Activated naive CD4-positive, alpha-beta T cell treated with anti-CD3 and anti-CD28 coated beads, Interleukin-2, amount 10 ng/mL, durations not matched to agents 7 days and 5 days (primary cell): ENCODE measurements at regions not wholly inside any gene's neighbourhood (a gene's known extent, or its start where the extent isn't known, plus 50 kb on each side); places are given as distances from the start of the nearest gene placed in this dataset.

Experiments used
- CTCF ChIA-PET: fragments of 350-600 bp; sonication (Branson Sonifier 250); formaldehyde crosslinking; loops from one replicate; lab custom pipeline; 2021; ENCODE audit warnings: antibody characterized with exemption; lab: Charles Lee
- DNase-seq: peaks from one replicate; pipeline ENCODE4 v3.0.0-alpha.2; 2020
- H3K27ac Mint-ChIP-seq: one replicate; pipeline ENCODE4 v1.8.0; 2021; ENCODE audit warnings: mild to moderate bottlenecking, moderate library complexity, mixed read lengths
- H3K27me3 Mint-ChIP-seq: one replicate; pipeline ENCODE4 v1.8.0; 2021; ENCODE audit warnings: mild to moderate bottlenecking, mixed read lengths
- H3K36me3 Mint-ChIP-seq: one replicate; pipeline ENCODE4 v1.8.0; 2021; ENCODE audit warnings: mixed read lengths
- H3K4me1 Mint-ChIP-seq: one replicate; pipeline ENCODE4 v1.8.0; 2021; ENCODE audit warnings: mixed read lengths
- H3K4me3 Mint-ChIP-seq: one replicate; pipeline ENCODE4 v1.8.0; 2021; ENCODE audit warnings: mild to moderate bottlenecking, moderate library complexity, mixed read lengths
- H3K9me3 Mint-ChIP-seq: one replicate; pipeline ENCODE4 v1.8.0; 2021; ENCODE audit warnings: mixed read lengths

GRCh38 chr18:45408218-45408617 is 207.1 kb upstream of the SLC14A2 start:
- Mint-ChIP-seq H3K4me3 (no peak overlapping the region), H3K27me3 (no peaks in the 10 kb centered on the region), H3K36me3 (no peaks in the 10 kb centered on the region), H3K9me3 (no peaks in the 10 kb centered on the region), H3K4me1 (no peaks in the 10 kb centered on the region), H3K27ac (no peak overlapping the region)
- CTCF ChIA-PET, result no interaction called here
- DNase-seq, result no peak

GRCh38 chr18:45409971-45410370 is 205.3 kb upstream of the SLC14A2 start:
- CTCF ChIA-PET, result no interaction called here
- Mint-ChIP-seq H3K27ac (no peak overlapping the region), H3K9me3 (no peaks in the 10 kb centered on the region), H3K27me3 (no peaks in the 10 kb centered on the region), H3K4me1 (no peaks in the 10 kb centered on the region), H3K4me3 (no peak overlapping the region), H3K36me3 (no peaks in the 10 kb centered on the region)
- DNase-seq, result no peak

- Mint-ChIP-seq H3K27me3 (no peaks in the 10 kb centered on the region), H3K9me3 (no peaks in the 10 kb centered on the region), H3K4me1 (no peaks in the 10 kb centered on the region), H3K36me3 (no peaks in the 10 kb centered on the region), H3K27ac (no peak overlapping the region), H3K4me3 (no peak overlapping the region)
- CTCF ChIA-PET, result no interaction called here
- DNase-seq, result no peak
These were observed 202.7 kb upstream of the SLC14A2 start for GRCh38 chr18:45412577-45412976.

GRCh38 chr18:45413180-45413836 is 202.0 kb upstream of the SLC14A2 start:
- Mint-ChIP-seq H3K36me3 (no peaks in the 10 kb centered on the region), H3K9me3 (no peaks in the 10 kb centered on the region), H3K4me1 (no peaks in the 10 kb centered on the region), H3K27me3 (no peaks in the 10 kb centered on the region), H3K27ac (no peak overlapping the region), H3K4me3 (no peak overlapping the region)
- CTCF ChIA-PET, result no interaction called here
- no peak for DNase-seq

GRCh38 chr18:45415614-45416013 is 199.7 kb upstream of the SLC14A2 start:
- CTCF ChIA-PET, result no interaction called here
- no peak overlapping the region for H3K4me3 Mint-ChIP-seq
- DNase-seq, result no peak
- no peaks in the 10 kb centered on the region for H3K36me3 Mint-ChIP-seq
- H3K27ac Mint-ChIP-seq, result no peak overlapping the region
- no peaks in the 10 kb centered on the region for H3K4me1 Mint-ChIP-seq
- H3K9me3 Mint-ChIP-seq, result no peaks in the 10 kb centered on the region
- no peaks in the 10 kb centered on the region for H3K27me3 Mint-ChIP-seq

- no peak overlapping the region for H3K4me3 Mint-ChIP-seq
- H3K27ac Mint-ChIP-seq, result no peak overlapping the region
- no peaks in the 10 kb centered on the region for H3K9me3 Mint-ChIP-seq
- no peak for DNase-seq
- no peaks in the 10 kb centered on the region for H3K4me1 Mint-ChIP-seq
- CTCF ChIA-PET, result no interaction called here
- H3K27me3 Mint-ChIP-seq, result no peaks in the 10 kb centered on the region
- no peaks in the 10 kb centered on the region for H3K36me3 Mint-ChIP-seq
These were observed 199.1 kb upstream of the SLC14A2 start for GRCh38 chr18:45416168-45416567.

GRCh38 chr18:45417392-45417791 is 197.9 kb upstream of the SLC14A2 start:
- no peak for DNase-seq
- H3K27ac Mint-ChIP-seq, result no peak overlapping the region
- no peaks in the 10 kb centered on the region for H3K27me3 Mint-ChIP-seq
- no peaks in the 10 kb centered on the region for H3K36me3 Mint-ChIP-seq
- CTCF ChIA-PET, result no interaction called here
- no peaks in the 10 kb centered on the region for H3K4me1 Mint-ChIP-seq
- H3K9me3 Mint-ChIP-seq, result no peaks in the 10 kb centered on the region
- no peak overlapping the region for H3K4me3 Mint-ChIP-seq

GRCh38 chr18:45423659-45424058 is 191.6 kb upstream of the SLC14A2 start:
- H3K27me3 Mint-ChIP-seq, result peaks cover 3% of the 10 kb centered on the region

GRCh38 chr18:45430041-45430440 is 185.2 kb upstream of the SLC14A2 start:
- H3K4me1 Mint-ChIP-seq, result no peaks in the 10 kb centered on the region
- H3K36me3 Mint-ChIP-seq, result no peaks in the 10 kb centered on the region
- peaks cover 3% of the 10 kb centered on the region for H3K27me3 Mint-ChIP-seq
- no peak for DNase-seq
- no peak overlapping the region for H3K4me3 Mint-ChIP-seq
- H3K9me3 Mint-ChIP-seq, result no peaks in the 10 kb centered on the region
- H3K27ac Mint-ChIP-seq, result no peak overlapping the region
- CTCF ChIA-PET, result no interaction called here

More at GRCh38 chr18:45423659-45424058, 191.6 kb upstream of the SLC14A2 start:
- Mint-ChIP-seq H3K27ac (no peak overlapping the region), H3K4me1 (no peaks in the 10 kb centered on the region), H3K9me3 (no peaks in the 10 kb centered on the region), H3K4me3 (no peak overlapping the region), H3K36me3 (no peaks in the 10 kb centered on the region)
- CTCF ChIA-PET, result interaction anchor here (1.0 kb wide), 1 partner anchor 30 kb away, joined by 3 read pairs; no protein-coding TSS in a partner anchor
- no peak for DNase-seq

- no peak for DNase-seq
- CTCF ChIA-PET, result no interaction called here
- no peaks in the 10 kb centered on the region for H3K4me1 Mint-ChIP-seq
- no peaks in the 10 kb centered on the region for H3K36me3 Mint-ChIP-seq
- no peak overlapping the region for H3K27ac Mint-ChIP-seq
- no peaks in the 10 kb centered on the region for H3K9me3 Mint-ChIP-seq
- no peaks in the 10 kb centered on the region for H3K27me3 Mint-ChIP-seq
- H3K4me3 Mint-ChIP-seq, result no peak overlapping the region
These were observed 179.5 kb upstream of the SLC14A2 start for GRCh38 chr18:45435810-45436209.

GRCh38 chr18:45437366-45437765 is 177.9 kb upstream of the SLC14A2 start:
- CTCF ChIA-PET, result no interaction called here
- Mint-ChIP-seq H3K4me1 (no peaks in the 10 kb centered on the region), H3K9me3 (no peaks in the 10 kb centered on the region), H3K27ac (no peak overlapping the region), H3K27me3 (no peaks in the 10 kb centered on the region), H3K36me3 (no peaks in the 10 kb centered on the region), H3K4me3 (no peak overlapping the region)
- DNase-seq, result no peak

GRCh38 chr18:45439851-45440645 is 175.2 kb upstream of the SLC14A2 start:
- DNase-seq, result no peak
- Mint-ChIP-seq H3K27ac (no peak overlapping the region), H3K4me3 (no peak overlapping the region), H3K4me1 (no peaks in the 10 kb centered on the region), H3K9me3 (no peaks in the 10 kb centered on the region), H3K36me3 (no peaks in the 10 kb centered on the region), H3K27me3 (no peaks in the 10 kb centered on the region)
- CTCF ChIA-PET, result no interaction called here

- Mint-ChIP-seq H3K36me3 (no peaks in the 10 kb centered on the region), H3K27ac (no peak overlapping the region), H3K4me3 (no peak overlapping the region), H3K27me3 (no peaks in the 10 kb centered on the region), H3K9me3 (no peaks in the 10 kb centered on the region), H3K4me1 (no peaks in the 10 kb centered on the region)
- DNase-seq, result no peak
- CTCF ChIA-PET, result no interaction called here
These were observed 174.0 kb upstream of the SLC14A2 start for GRCh38 chr18:45441110-45441847.

GRCh38 chr18:45444040-45444439 is 171.2 kb upstream of the SLC14A2 start:
- DNase-seq, result no peak
- CTCF ChIA-PET, result no interaction called here
- H3K4me1 Mint-ChIP-seq, result no peaks in the 10 kb centered on the region
- peaks cover 4% of the 10 kb centered on the region for H3K27me3 Mint-ChIP-seq
- no peak overlapping the region for H3K4me3 Mint-ChIP-seq
- H3K9me3 Mint-ChIP-seq, result no peaks in the 10 kb centered on the region
- no peak overlapping the region for H3K27ac Mint-ChIP-seq
- no peaks in the 10 kb centered on the region for H3K36me3 Mint-ChIP-seq
